ENCODE measurements at regions not wholly inside any gene's neighbourhood (a gene's known extent, or its start where the extent isn't known, plus 50 kb on each side); places are given as distances from the start of the nearest gene placed in this dataset.

DNA sequence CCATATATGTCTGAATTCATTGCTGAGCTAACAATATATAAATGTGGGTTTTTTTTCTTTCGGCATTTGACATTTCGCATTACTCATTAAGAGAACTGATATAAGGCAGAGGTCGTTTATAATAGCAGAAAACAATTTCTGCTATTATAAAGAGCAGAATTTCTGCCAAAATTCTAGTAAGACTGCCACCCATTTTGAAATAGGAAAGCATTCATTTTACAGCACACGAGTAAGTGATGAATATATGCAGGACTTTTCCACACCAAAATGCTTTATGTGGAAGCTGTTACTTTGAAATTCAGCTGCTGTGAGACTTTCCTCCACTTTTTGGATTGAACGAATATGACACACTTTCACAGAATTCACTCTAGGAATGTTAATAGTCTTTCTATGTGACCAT lies 610.9 kb upstream of the MAN1A1 start:
- TF ChIP-seq, protein P1, sequence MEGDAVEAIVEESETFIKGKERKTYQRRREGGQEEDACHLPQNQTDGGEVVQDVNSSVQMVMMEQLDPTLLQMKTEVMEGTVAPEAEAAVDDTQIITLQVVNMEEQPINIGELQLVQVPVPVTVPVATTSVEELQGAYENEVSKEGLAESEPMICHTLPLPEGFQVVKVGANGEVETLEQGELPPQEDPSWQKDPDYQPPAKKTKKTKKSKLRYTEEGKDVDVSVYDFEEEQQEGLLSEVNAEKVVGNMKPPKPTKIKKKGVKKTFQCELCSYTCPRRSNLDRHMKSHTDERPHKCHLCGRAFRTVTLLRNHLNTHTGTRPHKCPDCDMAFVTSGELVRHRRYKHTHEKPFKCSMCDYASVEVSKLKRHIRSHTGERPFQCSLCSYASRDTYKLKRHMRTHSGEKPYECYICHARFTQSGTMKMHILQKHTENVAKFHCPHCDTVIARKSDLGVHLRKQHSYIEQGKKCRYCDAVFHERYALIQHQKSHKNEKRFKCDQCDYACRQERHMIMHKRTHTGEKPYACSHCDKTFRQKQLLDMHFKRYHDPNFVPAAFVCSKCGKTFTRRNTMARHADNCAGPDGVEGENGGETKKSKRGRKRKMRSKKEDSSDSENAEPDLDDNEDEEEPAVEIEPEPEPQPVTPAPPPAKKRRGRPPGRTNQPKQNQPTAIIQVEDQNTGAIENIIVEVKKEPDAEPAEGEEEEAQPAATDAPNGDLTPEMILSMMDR (IDR thresholded peaks at IDR 0.05; ENCODE audit: unreplicated experiment) = no peak
- H3K36me3 Mint-ChIP-seq (ENCODE audit: insufficient read depth, unreplicated experiment) = no peaks in the 10 kb centered on the region
- no TSS peak for BruUV-seq (replicated peaks)
- H3K27me3 Mint-ChIP-seq (ENCODE audit: unreplicated experiment) = no peaks in the 10 kb centered on the region
- no peak overlapping the region for H3K4me3 Mint-ChIP-seq (ENCODE audit: low read depth, unreplicated experiment)
- no peak overlapping the region for H3K27ac Mint-ChIP-seq (ENCODE audit: unreplicated experiment)
- DNase-seq = no peak
- no peaks in the 10 kb centered on the region for H3K4me1 Mint-ChIP-seq (ENCODE audit: low read depth, unreplicated experiment)
- CTCF ChIA-PET = no interaction called here
- H3K9me3 Mint-ChIP-seq (ENCODE audit: low read depth, unreplicated experiment) = no peaks in the 10 kb centered on the region
- intact Hi-C loops (cut with micrococcal nuclease; ENCODE audit: unreplicated experiment) = no loop called here

DNA sequence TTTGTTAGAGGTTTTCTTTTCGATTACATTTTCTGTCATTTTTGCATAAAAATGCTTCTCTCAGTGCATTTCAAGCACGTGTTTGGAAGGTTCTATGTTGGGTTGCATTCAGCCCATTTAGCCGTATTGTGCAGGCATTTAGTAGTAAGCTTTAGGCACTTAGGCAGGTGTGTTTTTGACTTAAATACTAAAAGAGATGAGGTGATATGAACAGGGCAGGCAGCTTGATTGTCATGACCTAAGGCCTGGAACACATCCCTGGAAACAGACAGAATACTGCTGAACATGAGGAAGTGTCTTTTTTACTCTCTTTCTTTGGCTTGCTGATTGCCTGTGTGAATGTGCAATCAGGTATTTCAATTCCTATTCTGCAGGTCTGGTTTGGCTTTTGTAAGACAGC lies 610.5 kb upstream of the MAN1A1 start:
- H3K27me3 Mint-ChIP-seq (ENCODE audit: unreplicated experiment) = no peaks in the 10 kb centered on the region
- H3K27ac Mint-ChIP-seq (ENCODE audit: unreplicated experiment) = no peak overlapping the region
- CTCF ChIA-PET = no interaction called here
- H3K9me3 Mint-ChIP-seq (ENCODE audit: low read depth, unreplicated experiment) = no peaks in the 10 kb centered on the region
- no peaks in the 10 kb centered on the region for H3K4me1 Mint-ChIP-seq (ENCODE audit: low read depth, unreplicated experiment)
- no peak for DNase-seq
- BruUV-seq (replicated peaks) = no TSS peak
- no peak overlapping the region for H3K4me3 Mint-ChIP-seq (ENCODE audit: low read depth, unreplicated experiment)
- H3K36me3 Mint-ChIP-seq (ENCODE audit: insufficient read depth, unreplicated experiment) = no peaks in the 10 kb centered on the region
- intact Hi-C loops (cut with micrococcal nuclease; ENCODE audit: unreplicated experiment) = no loop called here
- TF ChIP-seq, protein P1 (IDR thresholded peaks at IDR 0.05; ENCODE audit: unreplicated experiment) = no peak

DNA sequence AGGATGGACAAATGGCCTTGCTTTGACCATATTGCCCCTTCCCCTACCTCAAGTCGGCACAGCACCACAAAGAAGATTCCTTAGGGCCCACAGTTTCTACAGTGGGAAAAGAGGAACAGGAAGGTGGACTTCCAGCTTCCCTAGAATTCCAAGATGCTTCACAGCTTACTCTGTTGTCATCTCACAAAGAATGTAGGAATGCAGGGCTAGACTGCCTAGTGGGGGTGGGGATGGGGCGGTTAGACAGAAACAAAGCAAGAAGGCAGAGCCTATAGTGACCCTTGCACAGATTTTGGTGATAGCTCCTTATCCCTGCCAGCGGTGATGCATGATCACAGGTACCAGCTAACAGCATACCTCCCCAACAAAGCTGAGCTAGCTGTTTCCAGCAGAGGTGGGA lies 607.6 kb upstream of the MAN1A1 start:
- Mint-ChIP-seq H3K9me3 (ENCODE audit: low read depth, unreplicated experiment) (no peaks in the 10 kb centered on the region), H3K4me3 (ENCODE audit: low read depth, unreplicated experiment) (no peak overlapping the region), H3K4me1 (ENCODE audit: low read depth, unreplicated experiment) (no peaks in the 10 kb centered on the region), H3K36me3 (ENCODE audit: insufficient read depth, unreplicated experiment) (no peaks in the 10 kb centered on the region), H3K27me3 (ENCODE audit: unreplicated experiment) (no peaks in the 10 kb centered on the region), H3K27ac (ENCODE audit: unreplicated experiment) (no peak overlapping the region)
- no peak for DNase-seq
- no TSS peak for BruUV-seq (replicated peaks)
- TF ChIP-seq, protein P1 (IDR thresholded peaks at IDR 0.05; ENCODE audit: unreplicated experiment) = no peak
- CTCF ChIA-PET = no interaction called here
- intact Hi-C loops (cut with micrococcal nuclease; ENCODE audit: unreplicated experiment) = no loop called here

DNA sequence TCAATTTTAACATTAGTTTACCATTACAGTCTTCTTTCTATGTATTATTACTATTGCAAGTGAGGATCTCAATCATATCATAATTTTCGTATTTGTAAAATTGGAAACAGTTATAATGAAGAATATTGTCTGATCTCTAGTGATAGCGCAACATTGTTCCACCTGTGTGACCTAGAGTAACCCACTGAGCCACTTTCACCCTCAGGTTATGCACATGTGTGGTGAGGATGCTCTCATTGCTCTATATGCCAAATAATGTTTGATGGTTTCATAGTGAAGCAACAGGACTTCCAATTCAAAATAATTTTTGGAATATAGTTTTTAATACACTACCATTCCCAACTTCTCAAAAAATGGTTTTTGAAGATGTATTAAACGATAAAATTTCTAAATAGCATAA lies 603.1 kb upstream of the MAN1A1 start:
- Mint-ChIP-seq H3K27me3 (ENCODE audit: unreplicated experiment) (no peaks in the 10 kb centered on the region), H3K36me3 (ENCODE audit: insufficient read depth, unreplicated experiment) (no peaks in the 10 kb centered on the region), H3K4me1 (ENCODE audit: low read depth, unreplicated experiment) (no peaks in the 10 kb centered on the region), H3K4me3 (ENCODE audit: low read depth, unreplicated experiment) (no peak overlapping the region), H3K9me3 (ENCODE audit: low read depth, unreplicated experiment) (no peaks in the 10 kb centered on the region), H3K27ac (ENCODE audit: unreplicated experiment) (no peak overlapping the region)
- TF ChIP-seq, protein P1 (IDR thresholded peaks at IDR 0.05; ENCODE audit: unreplicated experiment) = no peak
- intact Hi-C loops (cut with micrococcal nuclease; ENCODE audit: unreplicated experiment) = no loop called here
- CTCF ChIA-PET = no interaction called here
- no peak for DNase-seq
- no TSS peak for BruUV-seq (replicated peaks)

DNA sequence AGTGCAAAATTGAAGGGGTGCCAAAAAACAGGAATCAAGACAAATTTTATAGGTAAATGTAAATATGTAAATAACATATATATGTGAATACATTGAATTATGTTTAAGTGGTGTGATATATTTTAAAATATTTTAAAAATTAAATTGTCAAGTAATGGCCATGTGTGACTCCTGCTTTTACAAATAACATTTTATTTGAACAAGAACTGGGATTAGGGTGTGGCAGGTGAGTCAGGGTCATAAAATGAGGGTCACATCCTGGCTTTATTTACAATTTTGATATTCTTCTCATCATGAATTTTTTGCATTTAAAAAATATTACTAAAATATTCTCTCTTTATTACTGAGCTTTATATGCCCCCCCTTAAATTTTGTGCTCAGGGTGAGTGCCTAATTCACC lies 601.1 kb upstream of the MAN1A1 start:
- no TSS peak for BruUV-seq (replicated peaks)
- Mint-ChIP-seq H3K4me1 (ENCODE audit: low read depth, unreplicated experiment) (no peaks in the 10 kb centered on the region), H3K27me3 (ENCODE audit: unreplicated experiment) (no peaks in the 10 kb centered on the region), H3K4me3 (ENCODE audit: low read depth, unreplicated experiment) (no peak overlapping the region), H3K9me3 (ENCODE audit: low read depth, unreplicated experiment) (no peaks in the 10 kb centered on the region), H3K36me3 (ENCODE audit: insufficient read depth, unreplicated experiment) (no peaks in the 10 kb centered on the region), H3K27ac (ENCODE audit: unreplicated experiment) (no peak overlapping the region)
- intact Hi-C loops (cut with micrococcal nuclease; ENCODE audit: unreplicated experiment) = no loop called here
- CTCF ChIA-PET = no interaction called here
- no peak for DNase-seq
- TF ChIP-seq, protein P1 (IDR thresholded peaks at IDR 0.05; ENCODE audit: unreplicated experiment) = no peak

Measured in Calu3 (cell line).